ENCODE measurements at regions not wholly inside any gene's neighbourhood (a gene's known extent, or its start where the extent isn't known, plus 50 kb on each side); places are given as distances from the start of the nearest gene placed in this dataset.

DNA sequence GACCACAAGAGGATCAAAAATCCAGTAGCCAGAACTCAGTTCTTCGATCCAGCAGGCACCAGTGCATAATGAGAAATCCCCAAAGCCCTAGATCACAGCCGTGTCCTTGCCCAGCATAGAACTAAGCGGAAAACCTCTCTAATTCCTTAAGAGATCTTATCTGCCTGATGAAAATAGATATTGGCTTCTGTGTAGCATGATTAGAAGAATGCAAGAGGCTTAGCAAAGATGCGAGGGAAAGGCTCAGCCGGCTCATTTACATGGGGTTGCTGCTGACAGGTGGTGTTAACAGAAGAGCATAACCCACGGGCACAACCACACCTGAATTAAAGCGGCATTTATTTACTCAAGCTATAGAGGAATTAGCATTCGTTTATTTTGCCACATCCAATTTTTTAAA lies 400.0 kb upstream of the ADAMTS16 start:
- H3K9ac ChIP-seq (replicated peaks; ENCODE audit: extremely low read depth, insufficient read depth, low read length) = no peak overlapping the region
- CTCF ChIA-PET = no interaction called here

More for the DNA sequence above, 400.0 kb upstream of the ADAMTS16 start:
- Histone ChIP-seq H3K9me1 (replicated peaks; ENCODE audit: control insufficient read depth, extremely low read depth, insufficient read depth, low read length) (no peaks in the 10 kb centered on the region), H4K20me1 (replicated peaks; ENCODE audit: control insufficient read depth, extremely low read depth, insufficient read depth, low read length) (no peaks in the 10 kb centered on the region), H3K36me3 (ENCODE audit: control insufficient read depth in 2 of 2, extremely low read depth in 1 of 2, insufficient read depth in 2 of 2, low read length in 2 of 2) (no peaks in the 10 kb centered on the region), H3K4me1 (ENCODE audit: control insufficient read depth, extremely low read depth, insufficient read depth, low read length) (no peaks in the 10 kb centered on the region), H3K4me2 (ENCODE audit: insufficient read depth, low read length) (no peak overlapping the region), H2AFZ (ENCODE audit: low read depth, low read length) (no peak overlapping the region), H3K27me3 (ENCODE audit: control insufficient read depth in 2 of 2, insufficient read depth in 2 of 2, low read length in 2 of 2) (no peaks in the 10 kb centered on the region), H3K79me2 (ENCODE audit: control insufficient read depth, insufficient read depth, low read length) (no peaks in the 10 kb centered on the region), H3K27ac (ENCODE audit: insufficient read depth, low read depth, low read length) (no peak overlapping the region), H3K9me3 (replicated peaks; ENCODE audit: control insufficient read depth, insufficient read depth, low read length) (no peaks in the 10 kb centered on the region), H3K4me3 (replicated peaks in 1 of 3; ENCODE audit: insufficient read depth in 1 of 3, low read depth in 1 of 3, low read length in 3 of 3) (no peak overlapping the region)
- TF ChIP-seq, protein P1, sequence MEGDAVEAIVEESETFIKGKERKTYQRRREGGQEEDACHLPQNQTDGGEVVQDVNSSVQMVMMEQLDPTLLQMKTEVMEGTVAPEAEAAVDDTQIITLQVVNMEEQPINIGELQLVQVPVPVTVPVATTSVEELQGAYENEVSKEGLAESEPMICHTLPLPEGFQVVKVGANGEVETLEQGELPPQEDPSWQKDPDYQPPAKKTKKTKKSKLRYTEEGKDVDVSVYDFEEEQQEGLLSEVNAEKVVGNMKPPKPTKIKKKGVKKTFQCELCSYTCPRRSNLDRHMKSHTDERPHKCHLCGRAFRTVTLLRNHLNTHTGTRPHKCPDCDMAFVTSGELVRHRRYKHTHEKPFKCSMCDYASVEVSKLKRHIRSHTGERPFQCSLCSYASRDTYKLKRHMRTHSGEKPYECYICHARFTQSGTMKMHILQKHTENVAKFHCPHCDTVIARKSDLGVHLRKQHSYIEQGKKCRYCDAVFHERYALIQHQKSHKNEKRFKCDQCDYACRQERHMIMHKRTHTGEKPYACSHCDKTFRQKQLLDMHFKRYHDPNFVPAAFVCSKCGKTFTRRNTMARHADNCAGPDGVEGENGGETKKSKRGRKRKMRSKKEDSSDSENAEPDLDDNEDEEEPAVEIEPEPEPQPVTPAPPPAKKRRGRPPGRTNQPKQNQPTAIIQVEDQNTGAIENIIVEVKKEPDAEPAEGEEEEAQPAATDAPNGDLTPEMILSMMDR (IDR thresholded peaks at IDR 0.05; ENCODE audit: extremely low read depth in 1 of 2, insufficient read depth in 1 of 2, low read depth in 1 of 2, low read length in 2 of 2) = no peak
- TF ChIP-seq JUN (IDR thresholded peaks at IDR 0.05; ENCODE audit: borderline replicate concordance, insufficient read depth, insufficient read length, low read depth) = no peak
- no peak for TF ChIP-seq GATA2 (IDR thresholded peaks at IDR 0.05; ENCODE audit: insufficient read depth, insufficient read length, low read depth, low read length)
- TF ChIP-seq, protein P2, sequence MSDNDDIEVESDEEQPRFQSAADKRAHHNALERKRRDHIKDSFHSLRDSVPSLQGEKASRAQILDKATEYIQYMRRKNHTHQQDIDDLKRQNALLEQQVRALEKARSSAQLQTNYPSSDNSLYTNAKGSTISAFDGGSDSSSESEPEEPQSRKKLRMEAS (IDR thresholded peaks at IDR 0.05; ENCODE audit: insufficient read depth, insufficient read length) = no peak
- TF ChIP-seq EZH2 (IDR thresholded peaks at IDR 0.05; ENCODE audit: borderline replicate concordance, low read depth, low read length, severe bottlenecking) = no peak
- no peak for TF ChIP-seq POLR2AphosphoS5 (IDR thresholded peaks at IDR 0.05; ENCODE audit: insufficient read depth, low read depth, low read length)
- no peak for TF ChIP-seq POLR2A (IDR thresholded peaks at IDR 0.05; ENCODE audit: low read depth, low read length)
- TF ChIP-seq FOS (IDR thresholded peaks at IDR 0.05; ENCODE audit: borderline replicate concordance, insufficient read depth, low read length) = no peak
- TF ChIP-seq MYC (IDR thresholded peaks at IDR 0.05; ENCODE audit: low read depth, low read length) = no peak
- no peak for DNase-seq (ENCODE audit: low read depth, low spot score)
- intact Hi-C loops (cut with micrococcal nuclease) (no loop called here), dilution Hi-C loops (cut with MboI; ENCODE audit: extremely low pct_ligation_motif_present, low sequenced_read_pairs) (no loop called here)
- POLR2A ChIA-PET = no interaction called here
- no TSS peak for BruUV-seq (replicated peaks)
- FAIRE-seq = no peak
